ENCODE measurements at regions not wholly inside any gene's neighbourhood (a gene's known extent, or its start where the extent isn't known, plus 50 kb on each side); places are given as distances from the start of the nearest gene placed in this dataset.
A peak's percentile ranks its signal among the peaks of the same experiment; 100 is the strongest.

GRCh38 chr20:12790859-12791258, 217.9 kb upstream of the SPTLC3 start:
- Histone ChIP-seq H3K27ac (no peak overlapping the region), H3K4me3 (IDR thresholded peaks at IDR 0.05; ENCODE audit: insufficient read depth, low read depth, low read length) (no peak overlapping the region), H3K4me1 (ENCODE audit: low read depth, poor library complexity, severe bottlenecking) (no peaks in the 10 kb centered on the region), H3K27me3 (ENCODE audit: insufficient read depth, low read depth) (no peaks in the 10 kb centered on the region), H2AFZ (ENCODE audit: low read depth) (no peak overlapping the region), H3K36me3 (ENCODE audit: insufficient read depth) (no peaks in the 10 kb centered on the region), H3K4me2 (no peak overlapping the region), H4K20me1 (ENCODE audit: insufficient read depth) (no peaks in the 10 kb centered on the region), H3K79me2 (ENCODE audit: insufficient read depth, low read depth) (no peaks in the 10 kb centered on the region), H3K9ac (no peak overlapping the region)
- no peak for TF ChIP-seq CTCF (conservative IDR thresholded peaks at IDR 0.05; ENCODE audit: low read depth, low read length)

- Histone ChIP-seq H3K36me3 (ENCODE audit: insufficient read depth) (no peaks in the 10 kb centered on the region), H4K20me1 (ENCODE audit: insufficient read depth) (no peaks in the 10 kb centered on the region), H3K27me3 (ENCODE audit: insufficient read depth, low read depth) (no peaks in the 10 kb centered on the region), H3K27ac (no peak overlapping the region), H2AFZ (ENCODE audit: low read depth) (no peak overlapping the region), H3K79me2 (ENCODE audit: insufficient read depth, low read depth) (no peaks in the 10 kb centered on the region), H3K9ac (no peak overlapping the region), H3K4me3 (IDR thresholded peaks at IDR 0.05; ENCODE audit: insufficient read depth, low read depth, low read length) (no peak overlapping the region), H3K4me1 (ENCODE audit: low read depth, poor library complexity, severe bottlenecking) (no peaks in the 10 kb centered on the region), H3K4me2 (no peak overlapping the region)
- TF ChIP-seq CTCF (conservative IDR thresholded peaks at IDR 0.05; ENCODE audit: low read depth, low read length) = no peak
Measured at GRCh38 chr20:12798286-12798685, 210.5 kb upstream of the SPTLC3 start.

- no peaks in the 10 kb centered on the region for H3K79me2 ChIP-seq (ENCODE audit: insufficient read depth, low read depth)
- H3K36me3 ChIP-seq (ENCODE audit: insufficient read depth) = no peaks in the 10 kb centered on the region
- H2AFZ ChIP-seq (ENCODE audit: low read depth) = no peak overlapping the region
- H3K4me3 ChIP-seq (IDR thresholded peaks at IDR 0.05; ENCODE audit: insufficient read depth, low read depth, low read length) = no peak overlapping the region
- no peaks in the 10 kb centered on the region for H3K27me3 ChIP-seq (ENCODE audit: insufficient read depth, low read depth)
- no peak for TF ChIP-seq CTCF (conservative IDR thresholded peaks at IDR 0.05; ENCODE audit: low read depth, low read length)
- no peak overlapping the region for H3K4me2 ChIP-seq
- H3K9ac ChIP-seq = no peak overlapping the region
- H3K4me1 ChIP-seq (ENCODE audit: low read depth, poor library complexity, severe bottlenecking) = no peaks in the 10 kb centered on the region
- H3K27ac ChIP-seq = no peak overlapping the region
- H4K20me1 ChIP-seq (ENCODE audit: insufficient read depth) = no peaks in the 10 kb centered on the region
Measured at GRCh38 chr20:12808006-12808567, 200.7 kb upstream of the SPTLC3 start.

- no peak overlapping the region for H2AFZ ChIP-seq (ENCODE audit: low read depth)
- no peaks in the 10 kb centered on the region for H3K79me2 ChIP-seq (ENCODE audit: insufficient read depth, low read depth)
- TF ChIP-seq CTCF (conservative IDR thresholded peaks at IDR 0.05; ENCODE audit: low read depth, low read length) = no peak
- H4K20me1 ChIP-seq (ENCODE audit: insufficient read depth) = no peaks in the 10 kb centered on the region
- no peak overlapping the region for H3K4me3 ChIP-seq (IDR thresholded peaks at IDR 0.05; ENCODE audit: insufficient read depth, low read depth, low read length)
- H3K4me2 ChIP-seq = no peak overlapping the region; the same call in 1 of the 2 replicates
- peak overlapping the region; percentile 18; the same call in 1 of the 2 replicates for H3K27ac ChIP-seq
- H3K9ac ChIP-seq = no peak overlapping the region
- no peaks in the 10 kb centered on the region for H3K36me3 ChIP-seq (ENCODE audit: insufficient read depth)
- no peaks in the 10 kb centered on the region for H3K27me3 ChIP-seq (ENCODE audit: insufficient read depth, low read depth)
- H3K4me1 ChIP-seq (ENCODE audit: low read depth, poor library complexity, severe bottlenecking) = peaks cover 15% of the 10 kb centered on the region
Measured at GRCh38 chr20:12815231-12815768, 193.5 kb upstream of the SPTLC3 start.

All from KMS-11 (cell line).